BLaER1 treated with 17β-estradiol and CSF1 and Interleukin-3, amounts not matched to agents 10 nM and 100 nM (cell line): ENCODE measurements at regions not wholly inside any gene's neighbourhood (a gene's known extent, or its start where the extent isn't known, plus 50 kb on each side); places are given as distances from the start of the nearest gene placed in this dataset.

Experiments used
- H3K27ac ChIP-seq, 11 experiments: shearing (Covaris generic); formaldehyde crosslinking; 2 replicates each; pipeline ENCODE4 v1.8.1; 2022
- H3K27me3 ChIP-seq, 11 experiments: shearing (Covaris generic); formaldehyde crosslinking; 2 replicates each; pipeline ENCODE4 v1.8.1; 2022
- H3K36me3 ChIP-seq, 11 experiments: shearing (Covaris generic); formaldehyde crosslinking; 2 replicates each; pipeline ENCODE4 v1.8.1; 2022
- H3K4me1 ChIP-seq, 10 experiments: shearing (Covaris generic); formaldehyde crosslinking; 2 replicates each; pipeline ENCODE4 v1.8.1; 2022
- H3K4me2 ChIP-seq, 11 experiments: shearing (Covaris generic); formaldehyde crosslinking; 2 replicates each; pipeline ENCODE4 v1.8.1; 2022
- H3K4me3 ChIP-seq, 10 experiments: shearing (Covaris generic); formaldehyde crosslinking; 2 replicates each; pipeline ENCODE4 v1.8.1; 2022
- H3K9ac ChIP-seq, 11 experiments: shearing (Covaris generic); formaldehyde crosslinking; 2 replicates each; pipeline ENCODE4 v1.8.1; 2022
- H3K9me3 ChIP-seq, 11 experiments: shearing (Covaris generic); formaldehyde crosslinking; replicated peaks in 1 of 11; 2 replicates each; pipeline ENCODE4 v1.8.1; 2022
- H4K20me1 ChIP-seq, 11 experiments: shearing (Covaris generic); formaldehyde crosslinking; 2 replicates each; pipeline ENCODE4 v1.8.1; 2022
- Cebpa-rat ChIP-seq, 11 experiments: shearing (Covaris generic); IDR thresholded peaks; 2 replicates each; pipeline ENCODE4 v1.8.1; 2022

DNA sequence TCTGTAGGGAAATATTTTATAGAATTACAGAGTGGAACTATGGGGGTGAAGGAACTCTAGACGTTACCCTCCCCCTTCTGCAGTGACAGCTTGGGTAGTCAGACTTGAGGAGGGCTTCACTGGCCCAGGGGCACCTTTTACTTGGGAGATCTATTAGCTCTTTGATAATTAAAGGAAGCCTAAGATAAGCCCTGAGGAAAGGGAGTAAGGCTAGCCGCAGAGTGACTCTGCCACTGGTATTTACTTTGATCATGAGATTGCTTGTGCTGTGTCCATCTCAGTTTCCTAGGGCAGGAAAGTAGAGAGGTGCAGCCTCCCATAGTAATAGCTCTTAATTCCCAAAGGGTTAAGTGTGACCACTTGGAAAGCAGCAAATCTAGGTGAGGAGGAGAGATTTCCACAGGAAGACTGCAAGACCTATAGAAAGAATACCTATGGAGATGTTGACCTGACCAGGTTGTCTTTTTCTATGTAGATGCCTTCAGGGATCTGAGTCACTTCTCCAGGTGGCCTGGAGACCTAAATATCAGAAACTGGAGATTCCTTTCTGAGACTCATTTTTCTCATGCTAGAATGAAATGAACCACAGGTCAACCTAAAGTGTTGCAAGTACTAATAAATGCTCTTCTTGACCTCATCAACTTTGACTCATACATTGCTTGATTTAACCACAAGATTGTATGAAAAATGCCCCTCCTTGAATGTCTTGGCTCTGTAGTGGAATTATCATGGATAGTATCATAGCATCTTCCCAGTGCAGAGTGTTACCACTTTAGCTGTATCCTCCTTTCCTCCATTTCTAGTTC is 447.3 kb upstream of the GHITM start:
- no peaks in the 10 kb centered on the region for H3K36me3 ChIP-seq
- H3K4me1 ChIP-seq, result no peaks in the 10 kb centered on the region
- H3K4me2 ChIP-seq, result no peak overlapping the region
- H3K9ac ChIP-seq, result no peak overlapping the region
- no peaks in the 10 kb centered on the region for H3K27me3 ChIP-seq
- H3K9me3 ChIP-seq, result no peaks in the 10 kb centered on the region
- H3K4me3 ChIP-seq, result no peak overlapping the region
- no peak for TF ChIP-seq Cebpa-rat (IDR thresholded peaks at IDR 0.05)
- H4K20me1 ChIP-seq, result no peaks in the 10 kb centered on the region
- no peak overlapping the region for H3K27ac ChIP-seq

- no peaks in the 10 kb centered on the region for H4K20me1 ChIP-seq
- H3K9ac ChIP-seq, result no peak overlapping the region
- H3K27ac ChIP-seq, result no peak overlapping the region
- no peak for TF ChIP-seq Cebpa-rat (IDR thresholded peaks at IDR 0.05)
- no peaks in the 10 kb centered on the region for H3K9me3 ChIP-seq
- H3K27me3 ChIP-seq, result no peaks in the 10 kb centered on the region
- no peak overlapping the region for H3K4me3 ChIP-seq
- no peak overlapping the region for H3K4me2 ChIP-seq
- no peaks in the 10 kb centered on the region for H3K36me3 ChIP-seq
- H3K4me1 ChIP-seq, result no peaks in the 10 kb centered on the region
These were observed 440.4 kb upstream of the GHITM start for GRCh38 chr10:83698899-83699298.

- Histone ChIP-seq H3K27ac (no peak overlapping the region), H3K4me3 (no peak overlapping the region), H3K4me2 (no peak overlapping the region), H3K4me1 (no peaks in the 10 kb centered on the region), H3K36me3 (no peaks in the 10 kb centered on the region), H3K27me3 (no peaks in the 10 kb centered on the region), H4K20me1 (no peaks in the 10 kb centered on the region), H3K9ac (no peak overlapping the region), H3K9me3 (no peaks in the 10 kb centered on the region)
- TF ChIP-seq Cebpa-rat (IDR thresholded peaks at IDR 0.05), result no peak
These were observed 437.5 kb upstream of the GHITM start for GRCh38 chr10:83701799-83702198.

DNA sequence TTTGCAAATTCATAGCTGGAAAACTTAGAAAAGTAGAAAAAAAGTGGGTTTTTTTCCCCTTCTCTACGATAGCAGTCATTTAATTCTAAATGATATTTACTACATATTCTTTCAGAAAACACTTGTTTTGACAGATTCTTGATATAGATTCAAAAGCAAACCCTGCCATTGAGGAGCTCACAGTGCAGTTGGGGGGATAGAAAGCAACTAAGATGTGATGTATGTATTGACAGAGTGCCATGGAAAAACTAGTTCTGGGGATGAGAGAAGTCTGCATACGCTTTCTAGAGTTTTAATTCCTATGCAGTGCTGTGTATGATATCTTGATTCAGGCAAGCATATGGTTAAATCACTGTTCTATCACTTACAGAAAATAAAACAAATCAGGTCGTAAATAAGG is 436.6 kb upstream of the GHITM start:
- H3K9ac ChIP-seq, result no peak overlapping the region
- H3K36me3 ChIP-seq, result no peaks in the 10 kb centered on the region
- H3K4me1 ChIP-seq, result no peaks in the 10 kb centered on the region
- no peak for TF ChIP-seq Cebpa-rat (IDR thresholded peaks at IDR 0.05)
- no peak overlapping the region for H3K4me3 ChIP-seq
- no peaks in the 10 kb centered on the region for H3K27me3 ChIP-seq
- no peaks in the 10 kb centered on the region for H4K20me1 ChIP-seq
- no peak overlapping the region for H3K4me2 ChIP-seq
- no peaks in the 10 kb centered on the region for H3K9me3 ChIP-seq
- no peak overlapping the region for H3K27ac ChIP-seq

GRCh38 chr10:83706120-83706519 is 433.2 kb upstream of the GHITM start:
- Histone ChIP-seq H4K20me1 (no peaks in the 10 kb centered on the region), H3K9ac (no peak overlapping the region), H3K4me1 (no peaks in the 10 kb centered on the region), H3K4me3 (no peak overlapping the region), H3K27me3 (no peaks in the 10 kb centered on the region), H3K36me3 (no peaks in the 10 kb centered on the region), H3K27ac (no peak overlapping the region), H3K9me3 (no peaks in the 10 kb centered on the region), H3K4me2 (no peak overlapping the region)
- TF ChIP-seq Cebpa-rat (IDR thresholded peaks at IDR 0.05), result no peak

- H4K20me1 ChIP-seq, result no peaks in the 10 kb centered on the region
- no peak overlapping the region for H3K9ac ChIP-seq
- no peaks in the 10 kb centered on the region for H3K36me3 ChIP-seq
- no peaks in the 10 kb centered on the region for H3K27me3 ChIP-seq
- no peak overlapping the region for H3K4me3 ChIP-seq
- no peaks in the 10 kb centered on the region for H3K4me1 ChIP-seq
- H3K4me2 ChIP-seq, result no peak overlapping the region
- no peaks in the 10 kb centered on the region for H3K9me3 ChIP-seq
- no peak overlapping the region for H3K27ac ChIP-seq
- TF ChIP-seq Cebpa-rat (IDR thresholded peaks at IDR 0.05), result no peak
These were observed 432.2 kb upstream of the GHITM start for GRCh38 chr10:83706952-83707582.

DNA sequence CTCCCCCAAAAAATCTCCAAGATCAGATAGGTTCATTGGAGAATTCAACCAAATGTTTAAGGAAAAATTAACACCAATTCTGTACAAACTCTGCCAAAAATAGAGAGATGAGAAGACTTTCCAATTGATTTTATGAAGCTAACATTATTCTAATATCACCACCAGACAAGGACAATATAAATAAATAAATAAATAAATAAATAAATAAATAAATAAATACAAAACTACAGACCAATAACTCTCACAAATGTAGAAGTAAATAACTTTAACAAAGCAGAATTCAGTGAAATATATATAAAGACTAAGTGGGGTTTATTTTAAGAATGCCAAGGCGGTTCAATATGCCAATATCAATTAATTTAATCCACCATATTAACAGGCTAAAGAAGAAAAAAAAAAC is 425.9 kb upstream of the GHITM start:
- Histone ChIP-seq H3K4me1 (no peaks in the 10 kb centered on the region), H3K4me2 (no peak overlapping the region), H3K36me3 (no peaks in the 10 kb centered on the region), H3K4me3 (no peak overlapping the region), H3K27me3 (no peaks in the 10 kb centered on the region), H3K9me3 (peaks cover 0 to 4% (median 0%) of the 10 kb centered on the region in 11 experiments; a peak in 1 of 22 replicates), H3K9ac (no peak overlapping the region), H4K20me1 (no peaks in the 10 kb centered on the region), H3K27ac (no peak overlapping the region)
- no peak for TF ChIP-seq Cebpa-rat (IDR thresholded peaks at IDR 0.05)

DNA sequence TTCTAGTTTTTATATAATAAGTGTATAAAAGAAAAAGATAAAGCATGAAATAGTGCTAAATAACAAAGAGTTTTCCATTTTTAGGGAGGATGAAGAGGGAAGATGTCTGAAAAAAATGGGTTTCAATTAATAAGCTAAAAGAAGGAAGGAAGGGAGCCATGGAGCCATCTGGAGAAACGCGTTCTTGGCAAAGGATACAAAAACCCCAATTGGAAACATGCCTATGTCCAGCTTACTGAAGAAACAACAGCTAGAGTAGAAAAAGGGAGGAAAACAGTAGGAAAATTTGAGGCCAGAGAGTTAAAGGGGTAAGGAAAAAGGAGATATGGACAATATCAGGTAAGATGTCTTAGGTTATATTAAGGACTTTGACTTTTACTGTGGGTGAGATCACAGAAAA is 416.2 kb upstream of the GHITM start:
- no peaks in the 10 kb centered on the region for H3K4me1 ChIP-seq
- no peaks in the 10 kb centered on the region for H3K36me3 ChIP-seq
- no peak overlapping the region for H3K9ac ChIP-seq

GRCh38 chr10:83724471-83725241 is 414.7 kb upstream of the GHITM start:
- H3K4me1 ChIP-seq, result no peaks in the 10 kb centered on the region
- H3K4me2 ChIP-seq, result no peak overlapping the region
- no peak for TF ChIP-seq Cebpa-rat (IDR thresholded peaks at IDR 0.05)

More for the DNA sequence above, 416.2 kb upstream of the GHITM start:
- H3K4me2 ChIP-seq, result no peak overlapping the region
- H3K9me3 ChIP-seq, result peaks cover 0 to 8% (median 5%) of the 10 kb centered on the region in 11 experiments; a peak in 13 of 22 replicates
- no peak for TF ChIP-seq Cebpa-rat (IDR thresholded peaks at IDR 0.05)
- no peaks in the 10 kb centered on the region for H3K27me3 ChIP-seq
- no peak overlapping the region for H3K27ac ChIP-seq
- H4K20me1 ChIP-seq, result no peaks in the 10 kb centered on the region
- H3K4me3 ChIP-seq, result no peak overlapping the region

More at GRCh38 chr10:83724471-83725241, 414.7 kb upstream of the GHITM start:
- Histone ChIP-seq H3K9me3 (peaks cover 0 to 8% (median 5%) of the 10 kb centered on the region in 11 experiments; a peak in 13 of 22 replicates), H3K27ac (no peak overlapping the region), H4K20me1 (no peaks in the 10 kb centered on the region), H3K4me3 (no peak overlapping the region), H3K36me3 (no peaks in the 10 kb centered on the region), H3K27me3 (no peaks in the 10 kb centered on the region), H3K9ac (no peak overlapping the region)
